HG02938 (cell line): ENCODE measurements at regions not wholly inside any gene's neighbourhood (a gene's known extent, or its start where the extent isn't known, plus 50 kb on each side); places are given as distances from the start of the nearest gene placed in this dataset.

ENCODE experiments used
- ATAC-seq: cut with Tn5 transposase; IDR thresholded peaks from one replicate; pipeline ENCODE4 v1.9.1; 2021; ENCODE audit warnings: mild to moderate bottlenecking, moderate library complexity; ENCODE audit not compliant: unreplicated experiment

DNA sequence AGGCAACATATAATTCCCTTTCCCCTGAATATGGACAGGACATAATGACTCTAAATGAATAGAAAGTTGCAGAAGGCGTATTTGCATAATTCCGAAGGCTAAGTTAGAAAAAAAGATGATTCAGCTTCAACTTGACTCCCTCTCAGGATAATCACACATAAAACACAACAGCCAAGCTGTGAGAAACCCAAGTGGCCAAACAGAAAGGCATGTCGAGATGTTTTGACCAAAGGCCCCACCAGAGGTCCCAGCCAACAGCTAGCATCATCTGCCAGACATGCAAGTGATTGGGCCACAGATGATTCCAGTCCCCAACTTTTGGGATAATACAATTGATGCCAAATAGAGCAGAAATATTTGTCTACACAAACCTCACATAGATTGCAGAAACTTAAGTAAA, 444.9 kb downstream of the LTN1 start:
- no peak for ATAC-seq

DNA sequence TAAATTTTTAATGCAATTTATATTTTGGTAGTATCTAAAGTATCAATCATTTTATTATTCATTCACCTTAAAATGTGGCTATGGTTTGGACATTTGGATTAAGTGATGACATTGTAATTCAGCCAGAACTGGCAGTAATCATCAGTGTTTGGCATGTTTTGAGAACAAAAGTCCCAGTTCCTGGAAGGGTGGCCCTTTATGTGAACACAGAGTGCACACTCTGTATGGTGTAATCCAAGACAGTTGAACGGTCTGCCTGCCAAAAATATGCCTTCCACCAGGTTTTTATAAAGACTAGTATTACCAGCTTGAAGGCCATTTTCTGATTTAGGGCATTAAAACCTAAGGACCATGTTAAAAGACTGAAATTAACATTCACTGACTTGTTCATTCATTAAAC, 448.7 kb downstream of the LTN1 start:
- ATAC-seq = no peak

DNA sequence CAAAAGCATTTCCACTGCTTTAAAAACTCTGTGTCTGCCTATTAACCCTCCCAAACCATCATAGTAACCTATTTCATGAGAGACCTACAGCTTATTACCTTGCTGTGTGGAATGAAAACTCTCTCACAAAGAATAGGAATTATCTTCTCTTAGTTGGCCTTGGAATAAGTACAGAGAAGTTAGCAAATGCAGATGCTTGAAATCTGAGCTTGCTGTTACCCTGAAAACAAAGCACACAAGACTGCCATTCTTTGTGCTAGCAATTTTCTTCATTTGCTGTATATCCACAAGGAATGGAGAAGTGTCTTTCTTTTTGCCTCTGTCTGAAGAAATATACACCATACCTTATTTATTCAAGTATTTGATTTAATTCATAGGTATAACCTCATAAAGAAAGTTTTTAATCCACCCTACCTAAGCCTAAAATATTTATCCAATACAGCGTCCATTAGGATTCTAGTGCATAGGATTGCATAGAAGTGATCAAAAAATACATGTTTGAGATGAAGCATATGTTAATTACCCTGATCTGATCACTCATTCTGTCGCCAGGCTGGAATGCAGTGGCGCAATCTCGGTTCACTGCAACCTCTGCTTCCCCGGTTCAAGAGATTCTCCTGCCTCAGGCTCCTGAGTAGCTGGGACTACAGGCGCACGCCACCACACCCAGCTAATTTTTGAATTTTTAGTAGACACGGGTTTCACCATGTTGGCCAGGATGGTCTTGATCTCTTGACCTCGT, 451.1 kb downstream of the LTN1 start:
- ATAC-seq = no peak

DNA sequence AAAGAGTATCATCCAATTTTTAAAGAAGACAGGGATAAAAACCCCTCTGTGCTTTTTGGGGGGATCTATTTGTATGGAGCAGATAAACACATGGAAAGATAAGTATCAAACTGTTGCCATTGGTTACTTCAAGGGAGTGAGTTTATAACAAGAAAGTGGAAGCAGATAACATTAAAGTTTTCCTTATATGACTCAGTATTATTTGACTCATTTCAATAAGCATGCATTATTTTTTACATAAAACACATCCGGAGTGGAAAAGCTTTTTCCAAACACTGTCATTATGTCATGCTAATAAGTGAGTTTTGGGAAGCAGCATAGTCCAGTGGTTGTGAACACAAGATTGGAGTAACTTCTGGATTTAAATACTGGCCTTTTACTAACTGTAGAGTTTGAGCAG, 452.2 kb downstream of the LTN1 start:
- ATAC-seq = no peak

DNA sequence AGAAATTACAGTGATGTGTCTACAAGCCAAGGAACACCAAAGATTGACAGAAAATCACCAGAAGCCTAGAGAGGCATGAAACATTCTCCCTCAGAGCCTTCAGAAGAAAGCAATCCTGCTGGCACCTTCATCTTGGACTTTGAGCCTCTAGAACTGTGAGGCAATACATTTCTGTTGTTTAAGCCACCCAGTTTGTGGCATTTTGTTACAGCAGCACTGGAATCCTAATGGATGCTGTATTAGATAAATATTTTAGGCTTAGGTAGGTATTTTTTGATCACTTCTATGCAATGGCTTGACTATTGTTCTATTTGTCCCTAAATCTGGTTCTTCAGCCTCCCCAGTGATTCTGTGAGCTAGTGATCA, 453.1 kb downstream of the LTN1 start:
- ATAC-seq = no peak

DNA sequence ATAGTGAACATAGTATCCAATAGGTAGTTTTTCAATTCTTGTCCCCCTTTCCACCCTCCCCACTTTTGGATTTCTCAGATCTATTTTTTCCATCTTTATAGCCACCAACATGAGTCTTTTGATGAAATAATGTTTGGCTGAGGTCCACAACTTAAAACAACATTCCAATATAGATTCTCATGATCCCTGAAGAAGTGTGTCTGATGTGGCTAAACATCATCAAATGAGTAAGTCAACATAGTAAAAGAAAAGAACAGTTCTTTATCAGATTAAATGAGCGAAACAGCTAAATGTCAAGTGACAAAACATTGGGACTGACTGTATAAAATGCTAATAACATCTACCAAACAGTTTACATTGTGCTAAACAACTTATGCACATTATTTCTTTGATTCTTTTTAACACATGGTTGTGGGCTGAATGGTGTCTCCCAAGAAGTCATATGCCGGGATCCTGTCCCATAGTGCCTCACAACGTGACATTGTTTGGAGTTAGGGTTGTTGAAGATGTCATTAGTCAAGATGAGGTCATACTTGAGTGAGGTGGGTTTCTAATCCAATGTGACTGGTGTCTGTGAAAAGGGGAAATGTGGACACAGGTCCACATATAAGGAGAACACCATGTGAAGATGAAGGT, 453.6 kb downstream of the LTN1 start:
- ATAC-seq = no peak

DNA sequence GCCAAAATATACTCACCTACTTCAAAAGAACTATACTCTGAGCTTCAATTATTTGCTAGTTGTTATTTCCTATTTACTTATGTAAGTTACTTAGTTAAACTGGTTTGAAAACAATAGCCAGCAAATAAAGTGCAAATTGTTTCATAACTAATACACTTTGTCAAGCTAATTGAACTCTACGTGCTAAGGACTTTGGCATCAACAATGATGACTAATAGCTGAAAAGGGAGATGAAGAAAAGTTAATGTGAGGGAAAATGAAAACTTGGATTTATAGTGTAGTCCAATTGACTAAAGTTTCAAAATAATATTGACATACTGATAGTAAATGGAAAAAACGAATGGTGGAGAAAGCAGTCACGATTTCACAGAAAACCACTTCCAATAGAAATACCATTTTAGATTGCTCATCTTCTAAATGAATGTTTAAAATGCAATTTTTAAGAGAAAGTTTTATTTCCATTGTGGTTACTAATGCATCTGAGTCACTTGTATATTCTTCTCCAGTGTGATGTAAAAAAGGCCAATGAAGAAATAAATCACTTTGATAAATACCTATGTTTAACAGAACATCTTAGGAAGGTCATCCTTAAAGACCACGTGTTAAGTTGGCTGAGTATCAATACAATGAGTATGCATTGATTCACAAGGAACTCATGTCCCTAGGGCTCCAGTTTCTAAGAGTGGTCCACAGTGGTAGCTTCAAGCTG, 455.2 kb downstream of the LTN1 start:
- ATAC-seq = no peak

DNA sequence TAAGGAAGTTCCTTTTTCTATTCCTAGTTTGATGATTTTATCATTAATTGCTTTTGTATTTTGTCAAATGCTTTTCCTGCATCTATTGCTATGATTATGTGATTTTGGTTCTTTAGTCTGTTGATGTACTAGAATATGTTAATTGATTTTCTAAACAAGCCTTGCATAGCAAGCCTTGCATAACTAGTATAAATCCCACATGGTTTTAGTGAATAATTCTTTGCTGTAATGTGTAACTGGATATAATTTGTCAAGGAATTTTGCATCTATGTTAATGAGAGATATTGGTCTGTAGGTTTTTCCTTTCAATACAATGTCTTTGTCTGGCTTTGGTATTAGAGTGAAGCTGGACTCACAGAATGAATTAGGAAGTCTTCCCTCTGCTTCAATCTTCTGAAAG, 460.2 kb downstream of the LTN1 start:
- ATAC-seq = no peak

DNA sequence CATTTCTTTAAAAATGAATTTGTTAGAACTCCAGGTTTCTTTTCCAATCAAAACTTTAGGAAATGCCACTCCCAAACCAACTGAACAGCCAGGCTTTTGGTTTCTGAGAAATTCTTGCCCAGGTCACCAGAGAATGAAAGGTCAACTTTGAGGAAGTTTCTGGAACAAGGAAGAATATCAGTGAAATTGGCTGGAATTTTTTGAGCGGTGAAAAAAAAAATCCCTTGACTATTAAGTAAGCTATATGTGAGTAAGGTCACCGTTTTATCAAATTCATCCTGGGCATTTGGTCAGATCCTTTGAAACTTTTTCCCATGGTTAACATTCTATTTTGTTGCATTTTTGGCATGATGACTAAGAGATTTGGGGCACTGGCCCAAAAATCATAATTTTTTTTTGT, 469.3 kb downstream of the LTN1 start:
- no peak for ATAC-seq

DNA sequence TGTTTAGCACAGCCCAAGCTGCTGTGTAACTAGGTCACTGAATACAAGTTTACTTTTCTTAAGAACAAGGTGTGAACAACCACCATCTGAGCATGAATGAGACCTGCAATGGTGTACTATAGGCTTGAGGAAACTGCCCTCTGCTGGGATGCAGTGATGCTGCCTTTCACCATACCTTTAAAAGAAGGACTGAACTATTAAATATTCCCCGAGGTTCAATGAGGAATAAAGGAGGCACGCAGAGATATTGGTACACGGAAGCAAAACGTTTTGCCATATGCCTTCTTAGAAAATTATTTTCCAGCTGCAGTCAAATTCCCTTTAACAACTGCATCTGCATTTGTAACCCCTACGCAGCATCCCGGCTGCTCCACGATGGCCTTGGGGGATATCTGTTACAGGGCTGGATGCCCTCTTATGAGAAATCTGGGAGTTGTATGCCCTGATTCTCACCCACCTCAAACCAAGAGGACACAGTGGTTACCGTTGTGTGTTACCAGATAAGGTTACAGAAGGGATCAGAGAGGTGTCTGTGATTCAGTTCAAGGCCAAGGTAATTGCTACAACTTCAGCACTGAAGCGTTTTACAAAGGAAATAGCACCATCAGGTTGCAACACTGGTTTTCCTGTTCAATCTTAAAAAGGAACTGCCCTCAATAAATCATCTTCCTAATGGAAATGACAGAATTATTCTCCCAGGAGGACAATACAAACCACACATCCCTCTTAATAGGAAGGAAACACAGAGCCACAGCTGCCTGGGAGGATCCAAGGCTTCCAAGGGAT, 470.5 kb downstream of the LTN1 start:
- no peak for ATAC-seq

DNA sequence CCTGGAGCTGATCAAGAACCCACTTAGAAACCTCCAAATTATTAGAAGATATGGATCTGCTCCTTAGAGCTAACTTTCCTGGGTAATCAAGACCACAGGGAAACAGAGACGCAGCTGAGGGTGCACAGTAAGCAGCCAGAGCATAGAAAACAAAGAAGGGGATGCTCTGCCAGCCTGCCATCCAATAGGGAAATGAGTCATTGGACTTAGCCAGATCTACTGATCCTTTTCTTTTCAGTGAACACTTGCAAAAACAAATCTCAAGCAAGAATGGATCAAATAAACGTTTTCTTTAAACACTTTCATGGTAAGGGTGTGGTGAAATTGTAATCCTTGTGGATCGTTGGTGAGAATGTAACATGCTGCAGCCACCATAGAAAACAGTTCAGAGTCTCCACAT, 474.0 kb downstream of the LTN1 start:
- ATAC-seq = no peak

DNA sequence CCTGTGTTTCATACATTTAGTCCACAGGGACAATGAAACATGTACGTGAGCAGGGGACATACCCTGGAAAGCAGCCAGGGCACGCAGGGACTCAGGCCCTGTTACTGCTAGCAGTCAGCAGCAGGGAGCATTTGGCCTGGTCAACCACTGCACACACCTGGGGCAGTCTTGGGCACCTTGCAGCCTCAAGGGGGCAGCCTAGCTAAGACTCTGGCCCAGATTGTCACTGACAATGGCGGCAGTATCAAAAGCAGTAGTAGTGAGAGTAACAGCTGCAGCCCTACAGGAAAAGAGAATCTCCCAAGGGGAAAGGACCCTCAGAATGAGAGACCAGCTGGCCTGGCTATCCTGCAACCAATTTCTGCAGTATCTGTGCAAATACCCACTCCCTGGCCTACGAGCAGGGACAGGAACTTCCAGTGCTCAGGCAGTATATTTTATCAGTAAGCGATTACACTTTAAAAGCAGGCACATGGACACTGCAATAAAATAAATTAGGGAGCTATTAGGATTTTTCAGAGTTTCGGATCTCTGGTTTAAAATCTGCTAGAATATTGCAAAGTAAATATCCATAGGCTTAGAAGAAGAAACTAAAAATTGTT, 475.6 kb downstream of the LTN1 start:
- peak; percentile 96 for ATAC-seq

DNA sequence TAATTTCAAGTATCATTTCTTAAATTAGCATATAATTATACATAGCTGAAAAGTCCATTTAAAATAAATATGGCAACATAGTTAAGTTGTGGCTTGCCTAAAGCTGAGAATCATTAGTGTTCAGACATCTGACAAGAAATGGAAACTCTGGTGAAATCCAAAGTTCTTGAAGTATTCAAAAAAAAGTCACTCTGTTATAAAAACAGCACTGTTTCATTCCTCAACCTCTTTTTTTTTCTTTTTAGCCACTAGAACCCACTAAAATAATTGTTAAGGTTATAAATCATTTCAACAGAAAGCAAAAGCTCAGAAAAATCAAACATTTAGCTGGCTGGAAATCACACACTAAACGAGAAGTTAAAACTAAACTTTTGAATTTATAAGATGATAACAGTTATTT, 476.7 kb downstream of the LTN1 start:
- ATAC-seq = no peak

DNA sequence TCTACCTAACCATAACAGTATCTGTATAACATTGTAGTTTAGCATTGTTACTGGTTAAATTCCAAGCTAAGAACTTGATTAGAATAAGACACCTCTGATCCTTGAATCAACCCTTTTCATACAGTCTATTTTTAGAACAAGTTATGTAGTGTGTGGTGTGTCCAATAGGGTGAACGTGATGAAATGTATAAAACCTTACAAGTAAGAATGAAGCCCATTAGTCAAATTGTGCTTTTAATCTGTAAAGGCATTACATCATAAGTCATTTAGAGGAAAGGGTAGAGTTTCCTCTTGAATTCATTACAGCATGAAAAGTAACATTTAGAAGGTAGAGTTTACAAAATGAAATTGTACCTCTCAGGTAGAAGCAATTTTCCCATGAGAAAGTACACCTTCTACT, 479.2 kb downstream of the LTN1 start:
- ATAC-seq = no peak

DNA sequence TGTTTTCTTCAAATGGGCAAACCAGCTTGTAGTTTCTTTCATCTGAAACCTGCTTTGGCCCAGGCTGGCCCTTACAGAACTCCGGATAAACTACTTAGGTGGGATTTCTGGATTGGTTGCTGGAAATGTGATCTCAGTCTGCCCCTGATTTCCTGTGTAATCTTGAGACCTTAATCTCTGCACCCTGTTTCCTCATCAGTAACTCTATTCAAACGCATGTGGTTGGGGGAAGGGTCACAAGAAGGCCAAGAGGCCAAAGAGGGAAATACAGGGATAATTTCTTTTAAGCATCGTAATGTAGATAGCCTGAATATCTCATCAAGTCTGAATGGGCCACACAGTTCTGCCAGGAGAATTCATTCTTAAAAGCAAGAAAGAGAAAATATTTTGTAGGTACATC, 483.6 kb downstream of the LTN1 start:
- ATAC-seq = no peak

DNA sequence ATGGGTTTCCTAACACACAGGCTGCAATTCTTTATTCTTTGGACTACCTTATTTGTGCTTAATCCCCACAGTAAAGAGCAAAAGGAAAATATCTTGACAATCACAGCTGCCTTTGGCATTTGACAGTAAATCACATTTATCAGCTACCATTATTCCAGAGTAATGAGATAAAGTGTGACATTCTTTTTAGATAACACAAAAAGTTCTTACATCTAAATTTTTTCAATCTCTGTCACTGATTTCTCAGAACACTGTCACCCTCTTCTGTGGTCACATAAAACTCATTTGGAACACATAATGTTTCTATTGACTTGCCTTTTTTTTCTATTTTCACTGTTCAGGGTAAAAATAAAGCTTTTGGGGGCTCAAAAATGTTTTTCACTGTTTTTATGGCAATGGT, 484.6 kb downstream of the LTN1 start:
- ATAC-seq = no peak

DNA sequence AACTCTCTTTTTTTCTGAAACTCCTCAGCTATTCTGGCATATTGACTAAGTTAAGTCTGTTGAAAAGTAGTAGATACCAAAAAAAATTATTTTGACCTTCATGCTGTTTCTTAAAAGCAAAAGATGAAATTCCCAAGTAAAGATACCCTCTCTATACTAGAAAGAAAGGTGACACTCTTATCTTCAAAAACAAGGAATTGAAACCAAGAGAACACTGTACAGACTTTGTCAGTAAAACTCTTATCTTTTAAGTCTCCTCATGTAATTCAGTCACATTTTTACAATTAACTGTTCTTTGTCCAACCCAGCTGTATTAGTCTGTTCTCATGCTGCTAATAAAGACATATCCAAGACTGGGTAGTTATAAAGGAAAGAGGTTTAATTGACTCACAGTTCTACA, 496.2 kb downstream of the LTN1 start:
- no peak for ATAC-seq

DNA sequence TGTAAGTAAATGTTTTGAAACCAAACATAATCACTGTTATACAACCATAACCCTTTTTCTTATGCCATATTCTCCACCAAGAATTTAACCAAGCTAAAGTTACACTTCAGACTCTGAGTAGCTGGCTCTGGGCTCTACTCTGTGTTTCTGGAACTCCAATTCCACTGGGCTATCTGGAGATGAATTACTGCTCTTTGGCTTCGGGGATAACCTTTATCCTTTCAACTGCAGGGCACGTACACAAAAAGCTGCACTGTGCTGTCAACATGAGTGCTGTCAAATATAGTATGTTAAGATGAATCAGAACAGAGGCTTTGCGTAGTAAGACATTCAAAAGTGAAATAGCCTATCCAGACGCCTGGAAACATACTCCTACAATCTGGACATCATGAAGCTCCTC, 500.6 kb downstream of the LTN1 start:
- ATAC-seq = no peak

DNA sequence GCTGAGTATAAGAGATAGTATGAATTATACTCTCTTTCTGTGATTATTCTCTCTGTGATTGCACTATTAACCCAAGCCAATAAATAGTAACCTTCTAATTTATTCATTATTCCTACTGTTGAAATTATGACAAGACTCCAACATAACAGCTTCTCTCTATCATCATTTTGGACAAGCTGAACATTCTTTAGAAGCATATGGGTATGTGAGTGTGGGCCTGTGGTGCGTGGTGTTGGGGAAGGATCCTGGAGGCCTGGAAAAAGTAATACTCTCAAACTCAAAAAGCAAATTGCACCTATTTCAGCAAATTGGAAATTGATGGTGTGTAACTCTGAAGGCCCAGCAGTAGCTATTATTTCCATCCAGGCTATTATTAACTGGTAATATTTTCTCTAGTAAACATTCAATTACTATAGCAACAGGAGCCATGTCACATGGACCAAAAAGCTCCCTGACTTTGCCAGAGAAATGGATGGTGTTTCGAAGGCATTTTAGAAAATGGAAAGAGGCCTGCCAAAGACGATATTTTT, 502.8 kb downstream of the LTN1 start:
- ATAC-seq = no peak

DNA sequence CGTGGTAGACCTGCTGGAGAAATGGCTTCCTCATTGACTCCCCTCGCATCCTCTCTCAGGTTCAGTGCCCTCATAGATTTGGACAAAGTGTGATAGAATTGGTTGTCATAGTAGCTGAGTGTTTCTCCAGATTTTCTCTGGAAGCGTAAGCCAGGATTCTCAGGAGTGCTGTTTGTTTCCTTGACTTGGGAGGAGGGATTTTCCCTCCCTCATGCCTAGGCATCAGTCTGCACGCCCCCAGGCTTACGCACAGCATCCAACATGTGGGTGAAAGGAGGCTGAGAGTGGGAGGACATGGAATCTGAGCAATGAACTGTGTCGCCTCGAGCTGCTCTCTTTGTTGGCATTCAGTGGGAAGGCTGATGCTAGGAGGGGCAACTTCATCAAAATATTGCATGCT, 503.5 kb downstream of the LTN1 start:
- ATAC-seq = no peak
